ENCODE measurements at regions not wholly inside any gene's neighbourhood (a gene's known extent, or its start where the extent isn't known, plus 50 kb on each side); places are given as distances from the start of the nearest gene placed in this dataset.

GRCh38 chr10:58044072-58044471 is 223.6 kb downstream of the IPMK start:
- Mint-ChIP-seq H3K4me1 (ENCODE audit: insufficient read depth, unreplicated experiment) (peaks cover 6% of the 10 kb centered on the region), H3K27me3 (ENCODE audit: insufficient read depth, unreplicated experiment) (no peaks in the 10 kb centered on the region), H3K27ac (ENCODE audit: low read depth, unreplicated experiment) (no peak overlapping the region), H3K9me3 (ENCODE audit: unreplicated experiment) (peaks cover 8% of the 10 kb centered on the region), H3K36me3 (ENCODE audit: insufficient read depth, unreplicated experiment) (no peaks in the 10 kb centered on the region), H3K4me3 (ENCODE audit: unreplicated experiment) (no peak overlapping the region)
- DNase-seq (ENCODE audit: unreplicated experiment) = peak; percentile 28
- TF ChIP-seq, protein P1, sequence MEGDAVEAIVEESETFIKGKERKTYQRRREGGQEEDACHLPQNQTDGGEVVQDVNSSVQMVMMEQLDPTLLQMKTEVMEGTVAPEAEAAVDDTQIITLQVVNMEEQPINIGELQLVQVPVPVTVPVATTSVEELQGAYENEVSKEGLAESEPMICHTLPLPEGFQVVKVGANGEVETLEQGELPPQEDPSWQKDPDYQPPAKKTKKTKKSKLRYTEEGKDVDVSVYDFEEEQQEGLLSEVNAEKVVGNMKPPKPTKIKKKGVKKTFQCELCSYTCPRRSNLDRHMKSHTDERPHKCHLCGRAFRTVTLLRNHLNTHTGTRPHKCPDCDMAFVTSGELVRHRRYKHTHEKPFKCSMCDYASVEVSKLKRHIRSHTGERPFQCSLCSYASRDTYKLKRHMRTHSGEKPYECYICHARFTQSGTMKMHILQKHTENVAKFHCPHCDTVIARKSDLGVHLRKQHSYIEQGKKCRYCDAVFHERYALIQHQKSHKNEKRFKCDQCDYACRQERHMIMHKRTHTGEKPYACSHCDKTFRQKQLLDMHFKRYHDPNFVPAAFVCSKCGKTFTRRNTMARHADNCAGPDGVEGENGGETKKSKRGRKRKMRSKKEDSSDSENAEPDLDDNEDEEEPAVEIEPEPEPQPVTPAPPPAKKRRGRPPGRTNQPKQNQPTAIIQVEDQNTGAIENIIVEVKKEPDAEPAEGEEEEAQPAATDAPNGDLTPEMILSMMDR (IDR thresholded peaks at IDR 0.05; ENCODE audit: unreplicated experiment) = no peak
- intact Hi-C loops (cut with micrococcal nuclease) = no loop called here
- CTCF ChIA-PET = interaction anchor here (0.5 to 1.0 kb wide), 3 partner anchors 21 to 51 kb away, joined by 3 to 4 read pairs (median 3); no protein-coding TSS in a partner anchor
- no TSS peak for BruUV-seq (replicated peaks)
- POLR2A ChIA-PET = interaction anchor here (0.7 kb wide), 1 partner anchor 13 kb away, joined by 3 read pairs; no protein-coding TSS in a partner anchor

GRCh38 chr10:58041901-58042300 is 225.8 kb downstream of the IPMK start:
- POLR2A ChIA-PET = no interaction called here
- peaks cover 8% of the 10 kb centered on the region for H3K9me3 Mint-ChIP-seq (ENCODE audit: unreplicated experiment)
- BruUV-seq (replicated peaks) = no TSS peak
- TF ChIP-seq, protein P1 (IDR thresholded peaks at IDR 0.05; ENCODE audit: unreplicated experiment) = no peak
- H3K36me3 Mint-ChIP-seq (ENCODE audit: insufficient read depth, unreplicated experiment) = no peaks in the 10 kb centered on the region
- H3K27me3 Mint-ChIP-seq (ENCODE audit: insufficient read depth, unreplicated experiment) = no peaks in the 10 kb centered on the region
- no peak for DNase-seq (ENCODE audit: unreplicated experiment)
- intact Hi-C loops (cut with micrococcal nuclease) = no loop called here
- no peak overlapping the region for H3K4me3 Mint-ChIP-seq (ENCODE audit: unreplicated experiment)
- CTCF ChIA-PET = interaction anchor here (0.7 to 1.3 kb wide), 3 partner anchors 24 to 59 kb away, joined by 3 to 5 read pairs (median 3); no protein-coding TSS in a partner anchor
- H3K27ac Mint-ChIP-seq (ENCODE audit: low read depth, unreplicated experiment) = no peak overlapping the region
- H3K4me1 Mint-ChIP-seq (ENCODE audit: insufficient read depth, unreplicated experiment) = peaks cover 6% of the 10 kb centered on the region

DNA sequence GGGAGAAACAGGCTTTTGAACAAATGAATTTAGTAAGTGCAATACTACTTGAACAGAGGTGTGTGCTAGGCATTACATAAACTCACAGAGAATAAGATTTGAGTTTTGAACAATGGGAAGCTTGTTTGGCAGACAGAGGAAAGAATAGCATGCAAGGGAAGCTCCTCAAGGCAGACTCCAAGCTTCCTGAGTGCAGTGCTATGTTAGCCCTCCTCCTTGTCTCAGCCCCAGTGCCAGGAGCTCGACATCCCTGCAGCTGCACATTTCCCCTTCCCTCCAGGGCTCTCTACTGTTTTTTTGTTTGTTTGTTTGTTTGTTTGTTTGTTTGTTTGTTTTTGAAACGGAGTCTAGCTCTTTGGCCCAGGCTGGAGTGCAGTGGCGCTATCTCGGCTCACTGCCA is 237.5 kb downstream of the IPMK start:
- CTCF ChIA-PET = interaction anchor here (0.6 kb wide), 2 partner anchors 35 to 451 kb away, joined by 3 read pairs; no protein-coding TSS in a partner anchor
- TF ChIP-seq, protein P1 (IDR thresholded peaks at IDR 0.05; ENCODE audit: unreplicated experiment) = no peak
- no peak for DNase-seq (ENCODE audit: unreplicated experiment)
- no peak overlapping the region for H3K27ac Mint-ChIP-seq (ENCODE audit: low read depth, unreplicated experiment)
- H3K4me3 Mint-ChIP-seq (ENCODE audit: unreplicated experiment) = no peak overlapping the region
- no TSS peak for BruUV-seq (replicated peaks)
- no peaks in the 10 kb centered on the region for H3K9me3 Mint-ChIP-seq (ENCODE audit: unreplicated experiment)
- H3K4me1 Mint-ChIP-seq (ENCODE audit: insufficient read depth, unreplicated experiment) = peaks cover 24% of the 10 kb centered on the region
- intact Hi-C loops (cut with micrococcal nuclease) = no loop called here
- POLR2A ChIA-PET = interaction anchor here (0.6 kb wide), 1 partner anchor 38 kb away, joined by 3 read pairs; no protein-coding TSS in a partner anchor
- no peaks in the 10 kb centered on the region for H3K27me3 Mint-ChIP-seq (ENCODE audit: insufficient read depth, unreplicated experiment)
- H3K36me3 Mint-ChIP-seq (ENCODE audit: insufficient read depth, unreplicated experiment) = no peaks in the 10 kb centered on the region

DNA sequence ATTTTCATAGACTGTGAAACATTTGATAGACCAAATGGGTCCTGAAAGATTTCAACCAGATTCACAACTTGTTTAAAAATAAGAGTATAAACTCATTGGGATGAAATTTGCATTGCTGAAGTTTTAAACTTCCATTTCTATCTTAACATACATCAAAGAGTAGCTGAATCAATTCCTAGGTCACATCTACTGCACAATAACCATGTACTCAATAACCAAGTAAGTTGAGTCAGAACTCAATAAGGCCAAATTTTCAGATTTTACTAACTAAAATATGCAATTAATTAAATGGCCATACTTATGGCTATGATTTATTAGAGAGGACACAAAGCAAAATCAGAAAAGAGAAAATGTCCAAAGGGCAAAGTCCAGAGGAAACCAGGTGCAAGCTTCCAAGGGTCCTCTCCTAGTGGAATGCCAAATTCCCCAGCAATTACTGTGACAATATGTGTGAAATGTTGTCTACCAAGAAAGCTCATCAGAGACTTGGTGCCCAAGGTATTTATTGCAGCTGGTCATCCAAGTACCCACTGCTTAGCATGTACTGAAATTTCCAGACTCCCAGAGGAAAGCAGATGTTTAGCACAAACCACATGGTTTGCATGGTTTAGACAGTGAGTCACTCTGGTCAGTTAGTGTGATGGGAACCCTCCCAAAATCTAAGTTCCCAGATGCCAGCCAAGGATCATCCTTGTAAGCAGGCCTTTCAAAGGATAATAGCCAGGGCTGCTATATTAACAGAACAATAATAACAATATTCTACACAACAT is 238.9 kb downstream of the IPMK start:
- ChIA-PET CTCF (interaction anchor here (0.5 to 1.9 kb wide), 3 partner anchors 23 to 1400 kb away, joined by 3 to 5 read pairs (median 3); no protein-coding TSS in a partner anchor), POLR2A (no interaction called here)
- TF ChIP-seq, protein P1 (IDR thresholded peaks at IDR 0.05; ENCODE audit: unreplicated experiment) = no peak
- H3K4me1 Mint-ChIP-seq (ENCODE audit: insufficient read depth, unreplicated experiment) = peaks cover 27% of the 10 kb centered on the region
- no peak overlapping the region for H3K27ac Mint-ChIP-seq (ENCODE audit: low read depth, unreplicated experiment)
- BruUV-seq (replicated peaks) = no TSS peak
- no peak overlapping the region for H3K4me3 Mint-ChIP-seq (ENCODE audit: unreplicated experiment)
- H3K9me3 Mint-ChIP-seq (ENCODE audit: unreplicated experiment) = no peaks in the 10 kb centered on the region
- no peaks in the 10 kb centered on the region for H3K27me3 Mint-ChIP-seq (ENCODE audit: insufficient read depth, unreplicated experiment)
- intact Hi-C loops (cut with micrococcal nuclease) = loop anchor here (10.0 kb wide), 1 partner anchor 126 kb away; no protein-coding TSS in a partner anchor
- DNase-seq (ENCODE audit: unreplicated experiment) = peak; percentile 83
- no peaks in the 10 kb centered on the region for H3K36me3 Mint-ChIP-seq (ENCODE audit: insufficient read depth, unreplicated experiment)

All from MCF 10A (cell line).